Transverse colon (tissue), 4 donors: ENCODE measurements at regions not wholly inside any gene's neighbourhood (a gene's known extent, or its start where the extent isn't known, plus 50 kb on each side); places are given as distances from the start of the nearest gene placed in this dataset.
A peak's percentile ranks its signal among the peaks of the same experiment; 100 is the strongest.

Experiments used
- DNase-seq: peaks from one replicate; pipeline ENCODE4 v3.0.0-alpha.2; 2019
- H3K27ac ChIP-seq, 4 donors: fragments of 200-600 bp; sonication (generic); 2 replicates each; pipeline ENCODE4 v1.5.1; 2016 to 2018; ENCODE audit warnings: inconsistent platforms in 4 of 4
- H3K27me3 ChIP-seq: fragments of 200-600 bp; sonication (generic); 2 replicates; pipeline ENCODE4 v1.5.1; 2017; ENCODE audit warnings: inconsistent platforms
- H3K36me3 ChIP-seq, 4 donors: fragments of 200-600 bp; sonication (generic); 2 replicates each; pipeline ENCODE4 v1.5.1; 2017 to 2019; ENCODE audit warnings: inconsistent platforms in 4 of 4
- H3K4me1 ChIP-seq, 4 donors: fragments of 200-600 bp; sonication (generic); 2 replicates each; pipeline ENCODE4 v1.5.1; 2017 to 2020; ENCODE audit warnings: inconsistent platforms in 4 of 4
- H3K4me3 ChIP-seq, 4 donors: fragments of 200-600 bp; sonication (generic); 1 replicate in 1 of 4; 2 replicates in 3 of 4; pipeline versions ENCODE4 v1.5.1 to v1.6.1; 2017 to 2019; ENCODE audit warnings: inconsistent platforms in 4 of 4
- H3K9me3 ChIP-seq, 2 donors: fragments of 200-600 bp; sonication (generic); 2 replicates each; pipeline ENCODE4 v1.5.1; 2017 to 2019; ENCODE audit warnings: inconsistent platforms in 2 of 2
- EP300 ChIP-seq: sonication (generic); formaldehyde crosslinking; IDR thresholded peaks from one replicate; pipeline ENCODE4 v1.6.1; 2017; ENCODE audit warnings: antibody characterized with exemption, low read depth
- POLR2A ChIP-seq: fragments of 450-650 bp; IDR thresholded peaks from one replicate; pipeline ENCODE4 v1.6.1; 2016; ENCODE audit warnings: antibody characterized with exemption, mild to moderate bottlenecking, moderate library complexity
- POLR2AphosphoS5 ChIP-seq, 3 donors: sonication (generic); formaldehyde crosslinking; IDR thresholded peaks; one replicate each; pipeline ENCODE4 v1.6.1; 2016; ENCODE audit warnings: antibody characterized with exemption in 3 of 3
- WGBS, 2 donors: methylation state at CpG; one replicate each; pipeline ENCODE4 v1.1.5; 2018; ENCODE audit warnings: low coverage in 1 of 2; 5-methylcytosine and 5-hydroxymethylcytosine counted together
- in situ Hi-C, 4 donors: fragments of 200-750 bp; cut with MboI; loops; one replicate each; pipeline versions ENCODE4 v1.15.0 to v1.15.1; 2017; ENCODE audit warnings: low sequenced_read_pairs in 3 of 4, low pct_ligation_motif_present in 1 of 4, low pct_unique_long_range_greater_than_20kb in 1 of 4
- intact Hi-C: fragments of 100-400 bp; cut with DNase I; formaldehyde crosslinking; loops from one replicate; pipeline ENCODE4 v1.15.1; 2023; ENCODE audit warnings: low total_unique reads
- TF ChIP-seq, protein P1 (sequence below), 5 experiments: fragments of 200-600 bp in 3 of 5; fragments of 450-650 bp in 2 of 5; sonication (generic) in 3 of 5; IDR thresholded peaks; 1 replicate in 2 of 5; 2 replicates in 3 of 5; pipeline ENCODE4 v1.5.1; 2016 to 2017; ENCODE audit warnings: antibody characterized with exemption in 5 of 5, inconsistent platforms in 3 of 5, mild to moderate bottlenecking in 2 of 5, moderate library complexity in 1 of 5

DNA sequence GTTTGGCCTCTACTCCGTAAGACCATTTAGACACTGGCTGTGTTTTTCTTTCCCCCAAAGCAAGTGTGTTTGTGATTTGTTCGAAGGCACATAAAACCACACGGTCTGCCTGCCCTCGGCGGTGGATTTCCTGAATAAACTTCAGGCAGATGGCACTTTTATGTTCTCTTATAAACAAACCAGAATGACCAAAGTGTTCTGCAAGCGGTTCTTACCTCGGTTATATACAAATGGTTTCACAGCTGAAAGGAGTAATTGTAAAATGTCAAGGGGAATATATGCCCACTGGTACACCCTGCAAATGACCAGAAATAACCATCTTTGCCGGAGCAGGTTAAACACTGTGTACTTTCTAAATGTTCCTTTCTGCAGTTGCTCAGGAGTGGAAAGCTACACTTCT, 1475.8 kb upstream of the TMEM132C start:
- Histone ChIP-seq H3K9me3 (no peaks in the 10 kb centered on the region), H3K4me3 (no peak overlapping the region), H3K27ac (no peak overlapping the region), H3K4me1 (no peaks in the 10 kb centered on the region), H3K36me3 (no peaks in the 10 kb centered on the region), H3K27me3 (no peaks in the 10 kb centered on the region)
- in situ Hi-C loops (no loop called here), intact Hi-C loops (loop anchor here (5.0 kb wide), 1 partner anchor 644 kb away; no protein-coding TSS in a partner anchor)
- no peak for DNase-seq
- WGBS, 2 donors, result 41 to 43% methylated on average over 8 of the region's 8 CpGs
- TF ChIP-seq POLR2AphosphoS5 (IDR thresholded peaks at IDR 0.05) (peak in 2 of 3 donors; percentile 24 to 36), EP300 (no peak)

DNA sequence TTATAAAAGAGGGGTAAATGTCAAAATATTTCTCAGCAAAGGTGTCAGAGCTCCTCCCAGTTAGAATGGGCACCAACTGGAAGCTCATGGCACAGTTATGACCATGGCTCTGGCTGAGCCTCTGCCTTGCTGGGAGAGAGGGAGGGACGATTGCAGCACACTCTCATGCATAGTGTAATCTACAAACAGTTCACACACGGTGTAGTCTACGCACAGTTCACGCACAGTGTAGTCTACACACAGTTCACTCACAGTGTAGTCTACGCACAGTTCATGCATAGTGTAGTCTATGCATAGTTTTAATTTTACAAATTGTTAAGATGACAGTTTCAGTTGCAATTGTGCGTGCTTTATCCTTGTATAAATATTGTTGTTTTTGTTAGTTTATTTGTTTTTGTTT, 1474.6 kb upstream of the TMEM132C start:
- no peaks in the 10 kb centered on the region for H3K4me1 ChIP-seq
- in situ Hi-C loops, result no loop called here
- no peaks in the 10 kb centered on the region for H3K36me3 ChIP-seq
- no peaks in the 10 kb centered on the region for H3K9me3 ChIP-seq
- no peak overlapping the region for H3K4me3 ChIP-seq
- H3K27ac ChIP-seq, result no peak overlapping the region
- DNase-seq, result no peak
- no peaks in the 10 kb centered on the region for H3K27me3 ChIP-seq
- WGBS, 2 donors, result 83 to 95% methylated on average over 5 to 6 of the region's 6 CpGs
- intact Hi-C loops, result loop anchor here (5.0 kb wide), 1 partner anchor 645 kb away; no protein-coding TSS in a partner anchor
- TF ChIP-seq POLR2A, result no peak
- TF ChIP-seq, protein P1, sequence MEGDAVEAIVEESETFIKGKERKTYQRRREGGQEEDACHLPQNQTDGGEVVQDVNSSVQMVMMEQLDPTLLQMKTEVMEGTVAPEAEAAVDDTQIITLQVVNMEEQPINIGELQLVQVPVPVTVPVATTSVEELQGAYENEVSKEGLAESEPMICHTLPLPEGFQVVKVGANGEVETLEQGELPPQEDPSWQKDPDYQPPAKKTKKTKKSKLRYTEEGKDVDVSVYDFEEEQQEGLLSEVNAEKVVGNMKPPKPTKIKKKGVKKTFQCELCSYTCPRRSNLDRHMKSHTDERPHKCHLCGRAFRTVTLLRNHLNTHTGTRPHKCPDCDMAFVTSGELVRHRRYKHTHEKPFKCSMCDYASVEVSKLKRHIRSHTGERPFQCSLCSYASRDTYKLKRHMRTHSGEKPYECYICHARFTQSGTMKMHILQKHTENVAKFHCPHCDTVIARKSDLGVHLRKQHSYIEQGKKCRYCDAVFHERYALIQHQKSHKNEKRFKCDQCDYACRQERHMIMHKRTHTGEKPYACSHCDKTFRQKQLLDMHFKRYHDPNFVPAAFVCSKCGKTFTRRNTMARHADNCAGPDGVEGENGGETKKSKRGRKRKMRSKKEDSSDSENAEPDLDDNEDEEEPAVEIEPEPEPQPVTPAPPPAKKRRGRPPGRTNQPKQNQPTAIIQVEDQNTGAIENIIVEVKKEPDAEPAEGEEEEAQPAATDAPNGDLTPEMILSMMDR (IDR thresholded peaks at IDR 0.05), result no peak
- no peak for TF ChIP-seq POLR2AphosphoS5 (IDR thresholded peaks at IDR 0.05)
- TF ChIP-seq EP300, result no peak

DNA sequence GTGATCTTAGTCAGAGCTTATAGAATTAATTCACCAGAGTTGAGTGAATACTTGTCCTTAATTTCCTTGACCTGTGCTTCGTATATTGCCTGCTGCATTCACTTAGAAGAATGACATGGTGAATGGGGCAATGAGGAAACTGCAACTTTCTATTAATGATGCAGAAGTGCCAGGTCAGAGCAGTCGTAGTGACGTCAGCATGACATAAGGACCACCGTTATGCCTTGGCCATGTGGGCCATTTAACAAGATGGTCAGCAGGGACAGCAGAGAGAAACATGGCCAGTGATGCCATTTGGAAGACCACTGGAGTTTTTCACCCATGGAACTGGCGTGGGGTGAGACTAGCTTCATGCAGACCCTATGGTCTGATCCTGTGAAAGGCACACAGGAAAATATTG, 1469.4 kb upstream of the TMEM132C start:
- TF ChIP-seq POLR2AphosphoS5 (IDR thresholded peaks at IDR 0.05), result no peak
- TF ChIP-seq, protein P1 (IDR thresholded peaks at IDR 0.05), result no peak
- no peak for TF ChIP-seq POLR2A
- TF ChIP-seq EP300, result no peak
- Histone ChIP-seq H3K4me3 (no peak overlapping the region), H3K9me3 (no peaks in the 10 kb centered on the region), H3K27ac (no peak overlapping the region), H3K27me3 (no peaks in the 10 kb centered on the region), H3K36me3 (no peaks in the 10 kb centered on the region), H3K4me1 (no peaks in the 10 kb centered on the region)
- WGBS, 2 donors, result 75 to 84% methylated on average over 2 to 5 of the region's 5 CpGs
- no peak for DNase-seq
- in situ Hi-C loops (no loop called here), intact Hi-C loops (no loop called here)

DNA sequence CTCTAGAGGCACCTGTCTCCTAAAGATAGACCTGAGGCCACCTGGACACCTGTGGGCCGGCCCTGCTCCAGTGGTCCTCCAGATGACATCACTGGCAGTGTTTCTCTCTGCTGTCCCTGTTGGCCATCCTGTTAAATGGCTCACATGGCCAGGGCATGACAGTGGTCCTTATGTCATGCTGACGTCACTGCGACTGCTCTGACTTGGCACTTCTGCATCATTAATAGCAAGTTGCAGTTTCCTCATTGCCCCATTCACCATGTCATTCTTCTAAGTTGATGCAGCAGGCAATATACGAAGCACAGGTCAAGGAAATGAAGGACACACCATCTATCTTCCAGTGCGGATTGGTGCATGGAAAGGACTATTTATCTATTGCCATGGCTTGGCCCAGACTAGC, 1468.5 kb upstream of the TMEM132C start:
- no peaks in the 10 kb centered on the region for H3K27me3 ChIP-seq
- no peaks in the 10 kb centered on the region for H3K9me3 ChIP-seq
- intact Hi-C loops (no loop called here), in situ Hi-C loops (no loop called here)
- no peak for DNase-seq
- H3K4me1 ChIP-seq, result no peaks in the 10 kb centered on the region
- TF ChIP-seq EP300, result no peak
- TF ChIP-seq, protein P1 (IDR thresholded peaks at IDR 0.05), result no peak
- TF ChIP-seq POLR2AphosphoS5 (IDR thresholded peaks at IDR 0.05), result no peak
- TF ChIP-seq POLR2A, result no peak
- H3K27ac ChIP-seq, result no peak overlapping the region
- H3K36me3 ChIP-seq, result no peaks in the 10 kb centered on the region
- WGBS, 2 donors, result 79% methylated on average over 5 of the region's 5 CpGs; no CpG with 5 or more reads in 1 of the 2 donors
- H3K4me3 ChIP-seq, result no peak overlapping the region

DNA sequence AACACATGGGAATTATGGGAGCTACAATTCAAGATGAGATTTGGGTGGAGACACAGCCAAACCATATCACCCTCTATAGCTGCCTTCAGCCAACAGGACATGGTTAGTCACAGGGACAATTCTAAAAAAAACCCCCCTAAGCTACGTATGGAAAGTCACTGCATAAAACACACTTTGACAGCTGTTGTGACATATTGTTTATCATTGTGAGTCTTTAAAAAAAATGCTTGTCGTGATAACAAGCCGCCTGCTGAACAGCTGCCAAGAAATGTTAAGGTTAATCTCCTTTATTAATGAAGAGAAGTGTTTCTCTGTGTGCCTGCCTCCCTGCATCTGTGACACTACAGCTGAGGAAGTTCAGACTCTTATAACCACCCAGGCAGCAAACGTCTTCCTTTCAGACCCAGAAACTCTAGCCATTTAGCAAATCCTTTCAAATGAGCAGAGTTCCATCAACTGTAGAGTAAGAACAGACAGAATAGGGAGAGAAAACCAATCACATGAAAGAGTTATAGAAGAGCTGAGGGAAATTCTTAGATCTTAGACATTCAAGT, 1459.6 kb upstream of the TMEM132C start:
- Histone ChIP-seq H3K4me3 (no peak overlapping the region), H3K27ac (no peak overlapping the region), H3K4me1 (no peaks in the 10 kb centered on the region), H3K36me3 (no peaks in the 10 kb centered on the region), H3K27me3 (no peaks in the 10 kb centered on the region), H3K9me3 (no peaks in the 10 kb centered on the region)
- TF ChIP-seq, protein P1 (IDR thresholded peaks at IDR 0.05), result no peak
- no peak for TF ChIP-seq POLR2AphosphoS5 (IDR thresholded peaks at IDR 0.05)
- in situ Hi-C loops (no loop called here), intact Hi-C loops (no loop called here)
- WGBS, 2 donors, result 38% methylated on average over 4 of the region's 4 CpGs; no CpG with 5 or more reads in 1 of the 2 donors
- no peak for DNase-seq
